HEK293 (cell line): ENCODE measurements at regions not wholly inside any gene's neighbourhood (a gene's known extent, or its start where the extent isn't known, plus 50 kb on each side); places are given as distances from the start of the nearest gene placed in this dataset.

Experiments
- CTCF ChIA-PET: fragments of 350-600 bp; formaldehyde crosslinking; extraction: SDS; loops from one replicate; lab custom pipeline; 2021; ENCODE audit warnings: antibody characterized with exemption; lab: Yijun Ruan, JAX
- POLR2A ChIA-PET: fragments of 300-600 bp; formaldehyde crosslinking; extraction: SDS; loops from one replicate; lab custom pipeline; 2020; ENCODE audit warnings: antibody characterized with exemption, inconsistent platforms; lab: Yijun Ruan, JAX
- H3K27ac ChIP-seq: fragments of 200-500 bp; sonication (Bioruptor generic); 2 replicates; pipeline ENCODE4 v1.5.1; 2014; ENCODE audit warnings: low read depth, low read length, control low read depth, inconsistent platforms; ENCODE audit errors: extremely low read depth
- H3K36me3 ChIP-seq, 2 experiments: fragments of 200-500 bp in 1 of 2; sonication (Bioruptor generic) in 1 of 2; 1 replicate in 1 of 2; 2 replicates in 1 of 2; pipeline ENCODE4 v1.5.1; 2014 to 2017; ENCODE audit warnings: inconsistent platforms in 2 of 2, low read length in 2 of 2; ENCODE audit not compliant: control insufficient read depth in 2 of 2, insufficient read depth in 1 of 2
- H3K4me1 ChIP-seq: fragments of 200-500 bp; sonication (Bioruptor generic); 2 replicates; pipeline ENCODE4 v1.5.1; 2014; ENCODE audit warnings: mild to moderate bottlenecking, low read length, inconsistent platforms; ENCODE audit not compliant: control insufficient read depth, insufficient read depth
- H3K4me3 ChIP-seq: 2 replicates; pipeline ENCODE4 v1.5.1; 2011; ENCODE audit warnings: low read depth, mild to moderate bottlenecking, control low read depth, low read length, moderate library complexity
- H3K9me3 ChIP-seq: fragments of 200-500 bp; sonication (Bioruptor generic); 2 replicates; pipeline ENCODE4 v1.5.1; 2014; ENCODE audit warnings: low read depth, low read length, inconsistent platforms; ENCODE audit not compliant: control insufficient read depth, insufficient read depth
- BCL11A ChIP-seq: fragments of 450-650 bp; formaldehyde crosslinking; IDR thresholded peaks from 2 replicates; pipeline ENCODE4 v1.5.1; 2016; ENCODE audit warnings: low read depth, missing biosample characterization, missing genetic modification characterization
- KLF16 ChIP-seq: fragments of 450-650 bp; formaldehyde crosslinking; IDR thresholded peaks from 2 replicates; pipeline ENCODE4 v1.5.1; 2017; ENCODE audit warnings: missing biosample characterization, missing genetic modification characterization
- SALL2 ChIP-seq: fragments of 450-650 bp; formaldehyde crosslinking; IDR thresholded peaks from 2 replicates; pipeline ENCODE4 v1.5.0; 2017; ENCODE audit warnings: missing biosample characterization, mild to moderate bottlenecking, missing genetic modification characterization, borderline replicate concordance
- SCRT2 ChIP-seq: fragments of 450-650 bp; formaldehyde crosslinking; IDR thresholded peaks from 2 replicates; pipeline ENCODE4 v1.5.1; 2016; ENCODE audit warnings: missing biosample characterization, missing genetic modification characterization
- ZBTB1 ChIP-seq: fragments of 450-650 bp; formaldehyde crosslinking; IDR thresholded peaks from 2 replicates; pipeline ENCODE4 v1.5.1; 2016; ENCODE audit warnings: missing biosample characterization, missing genetic modification characterization
- ZIC2 ChIP-seq: fragments of 450-650 bp; formaldehyde crosslinking; IDR thresholded peaks from 2 replicates; pipeline ENCODE4 v1.5.1; 2016; ENCODE audit warnings: missing biosample characterization, missing genetic modification characterization
- ZNF140 ChIP-seq: fragments of 450-650 bp; formaldehyde crosslinking; IDR thresholded peaks from 2 replicates; pipeline ENCODE4 v1.5.1; 2016; ENCODE audit warnings: missing biosample characterization, missing genetic modification characterization
- ZNF157 ChIP-seq: fragments of 450-650 bp; formaldehyde crosslinking; IDR thresholded peaks from 2 replicates; pipeline ENCODE4 v1.5.1; 2016; ENCODE audit warnings: missing biosample characterization, missing genetic modification characterization
- ZNF211 ChIP-seq: fragments of 450-650 bp; formaldehyde crosslinking; IDR thresholded peaks from 2 replicates; pipeline ENCODE4 v1.5.1; 2016; ENCODE audit warnings: low read depth, missing biosample characterization, missing genetic modification characterization
- ZNF221 ChIP-seq: fragments of 450-650 bp; formaldehyde crosslinking; IDR thresholded peaks from 2 replicates; pipeline ENCODE4 v1.5.1; 2017; ENCODE audit warnings: missing biosample characterization, missing genetic modification characterization, borderline replicate concordance
- ZNF239 ChIP-seq: fragments of 450-650 bp; formaldehyde crosslinking; IDR thresholded peaks from 2 replicates; pipeline ENCODE4 v1.5.1; 2016; ENCODE audit warnings: missing biosample characterization, missing genetic modification characterization
- ZNF248 ChIP-seq: fragments of 450-650 bp; formaldehyde crosslinking; IDR thresholded peaks from 2 replicates; pipeline ENCODE4 v1.5.1; 2017; ENCODE audit warnings: missing biosample characterization, missing genetic modification characterization
- ZNF324 ChIP-seq: fragments of 450-650 bp; formaldehyde crosslinking; IDR thresholded peaks from 2 replicates; pipeline ENCODE4 v1.5.1; 2016; ENCODE audit warnings: missing biosample characterization, missing genetic modification characterization
- ZNF416 ChIP-seq: fragments of 450-650 bp; formaldehyde crosslinking; IDR thresholded peaks from 2 replicates; pipeline ENCODE4 v1.5.1; 2016; ENCODE audit warnings: missing biosample characterization, missing genetic modification characterization
- ZNF530 ChIP-seq: fragments of 450-650 bp; formaldehyde crosslinking; IDR thresholded peaks from 2 replicates; pipeline ENCODE4 v1.5.1; 2016; ENCODE audit warnings: low read depth, missing biosample characterization, missing genetic modification characterization
- ZNF549 ChIP-seq: fragments of 450-650 bp; IDR thresholded peaks from 2 replicates; pipeline ENCODE4 v1.5.1; 2018; ENCODE audit warnings: missing biosample characterization, missing genetic modification characterization, mild to moderate bottlenecking, inconsistent platforms, moderate library complexity
- ZNF623 ChIP-seq: fragments of 450-650 bp; formaldehyde crosslinking; IDR thresholded peaks from 2 replicates; pipeline ENCODE4 v1.5.1; 2016; ENCODE audit warnings: missing biosample characterization, missing genetic modification characterization
- ZNF837 ChIP-seq: fragments of 450-650 bp; formaldehyde crosslinking; IDR thresholded peaks from 2 replicates; pipeline ENCODE4 v1.5.1; 2016; ENCODE audit warnings: missing biosample characterization, missing genetic modification characterization
- TF ChIP-seq, protein P1 (sequence below): fragments of 450-650 bp; formaldehyde crosslinking; IDR thresholded peaks from 2 replicates; pipeline ENCODE4 v1.5.1; 2017; ENCODE audit warnings: missing biosample characterization, missing genetic modification characterization
- TF ChIP-seq, protein P2 (sequence below): fragments of 450-650 bp; formaldehyde crosslinking; IDR thresholded peaks from 2 replicates; pipeline ENCODE4 v1.5.1; 2016; ENCODE audit warnings: missing biosample characterization, missing genetic modification characterization
- TF ChIP-seq, protein P3 (sequence below): fragments of 450-650 bp; formaldehyde crosslinking; IDR thresholded peaks from 2 replicates; pipeline ENCODE4 v1.5.1; 2017; ENCODE audit warnings: missing biosample characterization, missing genetic modification characterization

DNA sequence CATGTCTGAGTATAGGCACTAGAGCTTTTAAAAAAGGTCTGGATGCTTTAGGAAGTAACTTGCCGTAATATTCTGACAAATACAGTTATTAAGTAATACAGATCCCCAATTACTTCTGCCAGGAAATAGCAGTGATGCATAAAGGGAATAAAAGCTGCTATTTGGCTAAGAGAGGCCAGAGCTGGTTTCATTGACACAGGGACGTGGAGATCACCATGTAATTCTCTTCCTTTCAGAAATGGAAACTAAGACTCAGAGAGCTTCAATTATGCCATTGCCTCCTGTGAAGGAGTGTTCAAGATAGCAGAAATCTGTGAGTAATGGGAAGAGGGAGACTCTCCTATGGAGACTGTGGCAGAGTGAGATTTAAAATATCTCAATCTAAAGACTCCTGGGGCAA lies 238.1 kb downstream of the SLITRK2 start:
- ChIA-PET POLR2A (no interaction called here), CTCF (no interaction called here)
- no peaks in the 10 kb centered on the region for H3K4me1 ChIP-seq
- no peaks in the 10 kb centered on the region for H3K9me3 ChIP-seq
- TF ChIP-seq ZNF221 (tag by site-specific recombination) (no peak), ZNF416 (tag by site-specific recombination) (no peak), ZIC2 (tag by site-specific recombination) (no peak), ZNF530 (tag by site-specific recombination) (no peak), ZNF211 (no peak), ZNF140 (no peak), ZNF324 (tag by site-specific recombination) (no peak), ZNF623 (tag by site-specific recombination) (no peak), ZNF837 (no peak), BCL11A (tag by site-specific recombination) (no peak), ZNF248 (no peak), ZNF157 (tag by site-specific recombination) (no peak), ZNF549 (tag by site-specific recombination) (no peak), KLF16 (tag by site-specific recombination) (no peak), ZBTB1 (tag by site-specific recombination) (no peak), ZNF239 (tag by site-specific recombination) (no peak), SALL2 (tag by site-specific recombination) (no peak), SCRT2 (tag by site-specific recombination) (no peak)
- TF ChIP-seq, protein P1, sequence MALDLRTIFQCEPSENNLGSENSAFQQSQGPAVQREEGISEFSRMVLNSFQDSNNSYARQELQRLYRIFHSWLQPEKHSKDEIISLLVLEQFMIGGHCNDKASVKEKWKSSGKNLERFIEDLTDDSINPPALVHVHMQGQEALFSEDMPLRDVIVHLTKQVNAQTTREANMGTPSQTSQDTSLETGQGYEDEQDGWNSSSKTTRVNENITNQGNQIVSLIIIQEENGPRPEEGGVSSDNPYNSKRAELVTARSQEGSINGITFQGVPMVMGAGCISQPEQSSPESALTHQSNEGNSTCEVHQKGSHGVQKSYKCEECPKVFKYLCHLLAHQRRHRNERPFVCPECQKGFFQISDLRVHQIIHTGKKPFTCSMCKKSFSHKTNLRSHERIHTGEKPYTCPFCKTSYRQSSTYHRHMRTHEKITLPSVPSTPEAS (tag by site-specific recombination), result no peak
- TF ChIP-seq, protein P2, sequence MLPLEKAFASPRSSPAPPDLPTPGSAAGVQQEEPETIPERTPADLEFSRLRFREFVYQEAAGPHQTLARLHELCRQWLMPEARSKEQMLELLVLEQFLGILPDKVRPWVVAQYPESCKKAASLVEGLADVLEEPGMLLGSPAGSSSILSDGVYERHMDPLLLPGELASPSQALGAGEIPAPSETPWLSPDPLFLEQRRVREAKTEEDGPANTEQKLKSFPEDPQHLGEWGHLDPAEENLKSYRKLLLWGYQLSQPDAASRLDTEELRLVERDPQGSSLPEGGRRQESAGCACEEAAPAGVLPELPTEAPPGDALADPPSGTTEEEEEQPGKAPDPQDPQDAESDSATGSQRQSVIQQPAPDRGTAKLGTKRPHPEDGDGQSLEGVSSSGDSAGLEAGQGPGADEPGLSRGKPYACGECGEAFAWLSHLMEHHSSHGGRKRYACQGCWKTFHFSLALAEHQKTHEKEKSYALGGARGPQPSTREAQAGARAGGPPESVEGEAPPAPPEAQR (tag by site-specific recombination), result no peak
- H3K36me3 ChIP-seq, result no peaks in the 10 kb centered on the region
- no peak overlapping the region for H3K4me3 ChIP-seq
- no peak overlapping the region for H3K27ac ChIP-seq

DNA sequence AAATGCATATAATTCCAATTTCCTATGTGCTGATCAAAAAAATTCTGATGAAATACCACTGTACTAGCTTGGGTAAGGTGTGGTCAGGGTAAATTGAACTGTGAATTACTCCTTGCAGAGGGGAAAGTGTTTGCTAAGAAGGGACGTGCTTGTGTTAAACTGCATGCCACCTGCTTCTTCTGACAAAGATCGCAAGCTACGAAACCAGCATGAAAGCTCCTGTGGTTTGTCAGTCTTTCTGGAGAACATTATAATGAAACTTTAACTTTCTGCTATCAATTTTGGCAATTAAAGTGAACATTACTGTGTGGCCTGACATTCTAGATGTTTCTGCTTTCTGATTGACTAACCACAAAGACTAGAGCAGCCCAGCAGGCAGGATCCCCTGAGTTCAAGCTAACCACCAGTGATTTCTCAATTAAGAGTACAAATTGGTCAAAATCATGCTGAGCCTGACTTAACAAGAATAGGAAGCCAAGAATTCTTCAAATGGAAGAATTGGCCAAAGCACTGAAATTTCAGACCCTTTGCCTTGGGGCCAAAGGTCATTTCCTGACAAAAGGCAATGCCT lies 239.0 kb downstream of the SLITRK2 start:
- TF ChIP-seq, protein P3, sequence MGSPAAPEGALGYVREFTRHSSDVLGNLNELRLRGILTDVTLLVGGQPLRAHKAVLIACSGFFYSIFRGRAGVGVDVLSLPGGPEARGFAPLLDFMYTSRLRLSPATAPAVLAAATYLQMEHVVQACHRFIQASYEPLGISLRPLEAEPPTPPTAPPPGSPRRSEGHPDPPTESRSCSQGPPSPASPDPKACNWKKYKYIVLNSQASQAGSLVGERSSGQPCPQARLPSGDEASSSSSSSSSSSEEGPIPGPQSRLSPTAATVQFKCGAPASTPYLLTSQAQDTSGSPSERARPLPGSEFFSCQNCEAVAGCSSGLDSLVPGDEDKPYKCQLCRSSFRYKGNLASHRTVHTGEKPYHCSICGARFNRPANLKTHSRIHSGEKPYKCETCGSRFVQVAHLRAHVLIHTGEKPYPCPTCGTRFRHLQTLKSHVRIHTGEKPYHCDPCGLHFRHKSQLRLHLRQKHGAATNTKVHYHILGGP (tag by site-specific recombination), result no peak
- no peak for TF ChIP-seq BCL11A (tag by site-specific recombination)
- POLR2A ChIA-PET, result no interaction called here
- H3K4me3 ChIP-seq, result no peak overlapping the region
- no peaks in the 10 kb centered on the region for H3K4me1 ChIP-seq
- CTCF ChIA-PET, result no interaction called here
- no peak overlapping the region for H3K27ac ChIP-seq
- H3K36me3 ChIP-seq, result no peaks in the 10 kb centered on the region
- H3K9me3 ChIP-seq, result no peaks in the 10 kb centered on the region
